Smooth muscle cell (in vitro differentiated cells): ENCODE measurements at regions not wholly inside any gene's neighbourhood (a gene's known extent, or its start where the extent isn't known, plus 50 kb on each side); places are given as distances from the start of the nearest gene placed in this dataset.
"Not testable (repeated sequence)": the region's sequence is repeated elsewhere in the genome, so short reads cannot be mapped to it uniquely, and the experiment has no call there.

Experiments used
- DNase-seq: peaks from one replicate; lab custom pipeline; 2025; ENCODE audit not compliant: unreplicated experiment; lab: John Stamatoyannopoulos, UW
- H2AFZ ChIP-seq: fragments of 200-600 bp; sonication (generic); 2 replicates; pipeline ENCODE4 v1.6.0; 2016; ENCODE audit warnings: antibody characterized with exemption, low read depth, mild to moderate bottlenecking
- H3F3A ChIP-seq: fragments of 200-600 bp; sonication (generic); 2 replicates; pipeline ENCODE4 v1.6.0; 2017; ENCODE audit warnings: antibody characterized with exemption, low read depth
- H3K27ac ChIP-seq: fragments of 200-600 bp; sonication (generic); 2 replicates; pipeline ENCODE4 v1.5.1; 2016; ENCODE audit warnings: low read depth, mild to moderate bottlenecking
- H3K27me3 ChIP-seq: fragments of 200-600 bp; sonication (generic); 2 replicates; pipeline ENCODE4 v1.6.1; 2016; ENCODE audit warnings: low read depth, mild to moderate bottlenecking
- H3K36me3 ChIP-seq: fragments of 200-600 bp; sonication (generic); 2 replicates; pipeline ENCODE4 v1.5.1; 2016; ENCODE audit warnings: low read depth
- H3K4me1 ChIP-seq: fragments of 200-600 bp; sonication (generic); 2 replicates; pipeline ENCODE4 v1.5.1; 2016; ENCODE audit warnings: low read depth
- H3K4me2 ChIP-seq: fragments of 200-600 bp; sonication (generic); 2 replicates; pipeline ENCODE4 v1.6.0; 2016; ENCODE audit warnings: mild to moderate bottlenecking
- H3K4me3 ChIP-seq: fragments of 200-600 bp; sonication (generic); 2 replicates; pipeline ENCODE4 v1.5.1; 2016; ENCODE audit warnings: mild to moderate bottlenecking
- H3K79me2 ChIP-seq: fragments of 200-600 bp; sonication (generic); 2 replicates; pipeline ENCODE4 v1.6.0; 2016; ENCODE audit warnings: low read depth, mild to moderate bottlenecking
- H3K9ac ChIP-seq: fragments of 200-600 bp; sonication (generic); 2 replicates; pipeline ENCODE4 v1.6.0; 2016; ENCODE audit warnings: low read depth
- H3K9me3 ChIP-seq: fragments of 200-600 bp; sonication (generic); replicated peaks from 2 replicates; pipeline ENCODE4 v1.5.1; 2016; ENCODE audit warnings: low read depth
- H4K20me1 ChIP-seq: fragments of 200-600 bp; sonication (generic); 2 replicates; pipeline ENCODE4 v1.6.0; 2016; ENCODE audit warnings: low read depth
- WGBS: methylation state at CpG from one replicate; pipeline ENCODE4 v1.1.7; 2016; ENCODE audit warnings: low lambda C conversion rate; 5-methylcytosine and 5-hydroxymethylcytosine counted together
- TF ChIP-seq, protein P1 (sequence below): fragments of 200-600 bp; sonication (generic); IDR thresholded peaks from 2 replicates; pipeline ENCODE4 v1.5.1; 2017; ENCODE audit warnings: borderline replicate concordance, mild to moderate bottlenecking, antibody characterized with exemption; ENCODE audit not compliant: insufficient read depth, poor library complexity, severe bottlenecking

DNA sequence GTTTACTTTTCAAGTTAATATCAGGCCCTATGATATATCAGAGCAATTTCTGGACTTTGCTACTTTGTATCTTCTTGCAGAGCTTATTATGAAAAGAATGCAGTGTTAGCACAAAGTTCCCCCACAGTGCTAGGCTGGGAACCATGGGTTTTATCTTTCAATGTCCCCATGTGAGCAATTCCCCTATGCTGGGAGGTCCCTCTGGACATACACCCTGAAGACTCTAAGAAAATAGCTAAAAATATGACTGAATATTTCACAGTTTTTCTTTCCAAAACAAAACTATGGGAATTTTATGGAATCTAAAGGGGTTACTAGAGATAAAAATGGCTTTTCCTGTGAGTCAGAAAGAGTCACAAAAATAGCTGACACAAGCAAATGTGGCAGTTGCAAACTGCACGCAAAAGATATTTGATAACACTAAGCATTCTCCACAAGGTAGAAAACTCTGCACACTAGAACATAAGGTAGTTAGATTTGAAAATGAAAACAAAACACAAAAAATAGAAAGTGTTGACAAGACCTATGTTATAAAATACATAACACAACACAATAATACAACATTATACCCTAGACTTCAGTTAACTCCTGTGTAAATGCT, 487.5 kb upstream of the GRIN3A start:
- DNase-seq = no peak
- Histone ChIP-seq H3K4me1 (peaks cover 6% of the 10 kb centered on the region), H2AFZ (peak overlapping the region; percentile 10), H3F3A (no peaks in the 10 kb centered on the region), H3K27ac (no peak overlapping the region), H4K20me1 (no peaks in the 10 kb centered on the region), H3K4me2 (peak overlapping the region; percentile 33), H3K9me3 (no peaks in the 10 kb centered on the region), H3K36me3 (no peaks in the 10 kb centered on the region), H3K79me2 (no peaks in the 10 kb centered on the region), H3K9ac (no peak overlapping the region), H3K4me3 (no peak overlapping the region), H3K27me3 (no peaks in the 10 kb centered on the region)
- 38% methylated on average over 1 of the region's 1 CpG for WGBS
- TF ChIP-seq, protein P1, sequence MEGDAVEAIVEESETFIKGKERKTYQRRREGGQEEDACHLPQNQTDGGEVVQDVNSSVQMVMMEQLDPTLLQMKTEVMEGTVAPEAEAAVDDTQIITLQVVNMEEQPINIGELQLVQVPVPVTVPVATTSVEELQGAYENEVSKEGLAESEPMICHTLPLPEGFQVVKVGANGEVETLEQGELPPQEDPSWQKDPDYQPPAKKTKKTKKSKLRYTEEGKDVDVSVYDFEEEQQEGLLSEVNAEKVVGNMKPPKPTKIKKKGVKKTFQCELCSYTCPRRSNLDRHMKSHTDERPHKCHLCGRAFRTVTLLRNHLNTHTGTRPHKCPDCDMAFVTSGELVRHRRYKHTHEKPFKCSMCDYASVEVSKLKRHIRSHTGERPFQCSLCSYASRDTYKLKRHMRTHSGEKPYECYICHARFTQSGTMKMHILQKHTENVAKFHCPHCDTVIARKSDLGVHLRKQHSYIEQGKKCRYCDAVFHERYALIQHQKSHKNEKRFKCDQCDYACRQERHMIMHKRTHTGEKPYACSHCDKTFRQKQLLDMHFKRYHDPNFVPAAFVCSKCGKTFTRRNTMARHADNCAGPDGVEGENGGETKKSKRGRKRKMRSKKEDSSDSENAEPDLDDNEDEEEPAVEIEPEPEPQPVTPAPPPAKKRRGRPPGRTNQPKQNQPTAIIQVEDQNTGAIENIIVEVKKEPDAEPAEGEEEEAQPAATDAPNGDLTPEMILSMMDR = no peak

DNA sequence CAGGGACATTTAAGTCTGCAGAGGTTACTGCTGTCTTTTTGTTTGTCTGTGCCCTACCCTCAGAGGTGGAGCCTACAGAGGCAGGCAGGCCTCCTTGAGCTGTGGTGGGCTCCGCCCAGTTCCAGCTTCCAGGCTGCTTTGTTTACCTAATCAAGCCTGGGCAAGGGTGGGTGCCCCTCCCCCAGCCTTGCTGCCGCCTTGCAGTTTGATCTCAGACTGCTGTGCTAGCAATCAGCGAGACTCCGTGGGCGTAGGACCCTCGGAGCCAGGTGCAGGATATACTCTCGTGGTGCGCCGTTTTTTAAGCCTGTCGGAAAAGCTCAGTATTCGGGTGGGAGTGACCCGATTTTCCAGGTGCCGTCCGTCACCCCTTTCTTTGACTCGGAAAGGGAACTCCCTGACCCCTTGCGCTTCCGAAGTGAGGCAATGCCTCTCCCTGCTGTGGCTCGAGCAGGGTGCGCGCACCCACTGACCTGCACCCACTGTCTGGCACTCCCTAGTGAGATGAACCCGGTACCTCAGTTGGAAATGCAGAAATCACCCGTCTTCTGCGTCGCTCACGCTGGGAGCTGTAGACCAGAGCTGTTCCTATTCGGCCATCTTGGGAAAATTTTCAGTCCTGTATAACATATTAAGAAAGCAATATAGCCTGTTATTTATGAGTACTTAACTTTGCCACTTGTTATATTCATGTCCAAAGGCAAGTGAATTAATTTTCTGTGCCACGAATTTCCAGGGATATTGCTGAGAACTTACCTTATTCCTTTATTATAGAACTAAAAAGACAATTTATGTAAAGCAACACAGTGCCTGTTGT, 485.1 kb upstream of the GRIN3A start:
- peak overlapping the region; percentile 81 for H3K4me2 ChIP-seq

DNA sequence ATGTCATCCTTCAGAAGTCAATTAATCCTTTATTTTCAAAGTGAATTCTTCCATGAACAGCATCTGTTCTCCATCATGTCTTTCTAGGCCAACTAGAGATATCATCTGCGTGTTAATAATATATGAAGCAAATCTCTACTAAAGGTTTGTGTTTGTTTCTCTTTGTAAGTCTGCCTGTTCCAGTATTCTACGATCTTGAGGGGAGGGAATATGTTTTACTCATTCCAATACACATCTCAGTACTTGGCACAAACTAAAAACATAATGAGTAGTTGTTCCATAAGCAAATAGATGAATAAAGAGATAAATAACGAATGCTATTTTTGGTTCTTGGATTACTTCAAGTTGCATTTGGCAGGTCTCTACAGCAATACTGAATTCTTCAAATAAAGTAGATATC, 470.7 kb upstream of the GRIN3A start:
- Histone ChIP-seq H3K4me2 (no peak overlapping the region), H3K9me3 (no peaks in the 10 kb centered on the region), H3K79me2 (no peaks in the 10 kb centered on the region), H3F3A (no peaks in the 10 kb centered on the region), H3K36me3 (no peaks in the 10 kb centered on the region), H3K4me1 (no peaks in the 10 kb centered on the region), H4K20me1 (no peaks in the 10 kb centered on the region), H3K27me3 (no peaks in the 10 kb centered on the region), H3K4me3 (no peak overlapping the region), H2AFZ (no peak overlapping the region), H3K9ac (no peak overlapping the region), H3K27ac (no peak overlapping the region)
- no peak for DNase-seq
- WGBS = 86% methylated on average over 3 of the region's 3 CpGs
- TF ChIP-seq, protein P1 = no peak

More for the DNA sequence above, 485.1 kb upstream of the GRIN3A start:
- H3K4me1 ChIP-seq, H3K36me3 ChIP-seq, H3K27ac ChIP-seq, H3K9me3 ChIP-seq, H4K20me1 ChIP-seq, H3K27me3 ChIP-seq, H3F3A ChIP-seq, H3K79me2 ChIP-seq, DNase-seq: not testable (repeated sequence)
- Histone ChIP-seq H2AFZ (peak overlapping the region; percentile 95), H3K9ac (peak overlapping the region; percentile 4), H3K4me3 (peak overlapping the region; percentile 62)
- 19% methylated on average over 27 of the region's 27 CpGs for WGBS

DNA sequence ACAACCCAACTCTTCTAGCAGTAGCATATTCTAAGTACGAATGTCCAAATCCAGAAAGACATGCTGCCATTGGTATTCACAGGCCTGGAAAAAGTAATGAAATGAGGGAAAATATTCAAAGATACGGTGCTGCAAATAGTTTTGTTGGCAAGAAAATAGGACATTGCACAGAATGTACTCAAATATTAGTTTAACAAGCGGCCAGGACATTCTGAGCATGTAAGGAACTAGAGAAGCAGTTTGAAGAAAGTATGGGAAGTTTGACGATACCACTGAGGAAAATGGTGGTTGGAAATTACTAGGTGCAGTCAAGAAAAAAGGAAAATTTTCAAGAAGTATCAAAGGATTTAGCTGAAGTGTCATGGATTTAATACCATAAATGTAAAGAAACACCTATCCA, 468.0 kb upstream of the GRIN3A start:
- Histone ChIP-seq H3K4me3 (no peak overlapping the region), H3K9ac (no peak overlapping the region), H2AFZ (no peak overlapping the region), H3K4me2 (no peak overlapping the region), H3K79me2 (no peaks in the 10 kb centered on the region), H3K27me3 (no peaks in the 10 kb centered on the region), H3K9me3 (no peaks in the 10 kb centered on the region), H3K27ac (no peak overlapping the region), H3K4me1 (no peaks in the 10 kb centered on the region), H3F3A (no peaks in the 10 kb centered on the region), H4K20me1 (no peaks in the 10 kb centered on the region), H3K36me3 (no peaks in the 10 kb centered on the region)
- TF ChIP-seq, protein P1 = no peak
- WGBS = 93% methylated on average over 4 of the region's 4 CpGs
- no peak for DNase-seq
